ENCODE measurements at regions not wholly inside any gene's neighbourhood (a gene's known extent, or its start where the extent isn't known, plus 50 kb on each side); places are given as distances from the start of the nearest gene placed in this dataset.

DNA sequence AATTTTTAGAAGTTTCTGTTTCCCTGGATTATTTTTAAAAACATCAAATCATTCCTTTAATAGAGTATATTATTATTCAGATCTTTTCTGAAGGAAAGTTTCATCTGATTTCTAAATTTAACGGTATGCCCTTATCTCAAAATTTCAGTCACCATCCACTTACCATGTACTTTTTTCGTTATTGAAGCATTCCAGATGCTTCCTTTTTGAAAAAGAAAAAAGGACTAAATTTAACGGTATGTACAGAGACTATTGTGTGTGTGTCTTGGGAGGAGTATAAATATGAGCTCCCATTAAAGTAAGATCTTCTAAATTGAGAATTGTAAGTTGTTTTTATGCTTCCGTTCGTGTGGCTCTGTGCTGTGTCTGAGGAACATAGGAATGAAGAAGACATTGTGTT, 517.4 kb upstream of the GOLIM4 start:
- TF ChIP-seq YY1 (IDR thresholded peaks at IDR 0.05; ENCODE audit: extremely low read depth, insufficient replicate concordance, low read depth, low read length) (no peak), SP1 (IDR thresholded peaks at IDR 0.05; ENCODE audit: low read depth) (no peak), EZH2 (IDR thresholded peaks at IDR 0.05) (no peak), POLR2A (IDR thresholded peaks at IDR 0.05; ENCODE audit: borderline replicate concordance, extremely low read depth, insufficient read depth, insufficient read length) (no peak), EZH2phosphoT487 (IDR thresholded peaks at IDR 0.05; ENCODE audit: borderline replicate concordance) (no peak), ZNF274 (IDR thresholded peaks at IDR 0.05; ENCODE audit: low read depth, low read length) (no peak), JUND (IDR thresholded peaks at IDR 0.05) (no peak), TCF7L2 (IDR thresholded peaks at IDR 0.05; ENCODE audit: borderline replicate concordance, extremely low read depth, insufficient read depth, insufficient read length) (no peak)
- TF ChIP-seq, protein P1, sequence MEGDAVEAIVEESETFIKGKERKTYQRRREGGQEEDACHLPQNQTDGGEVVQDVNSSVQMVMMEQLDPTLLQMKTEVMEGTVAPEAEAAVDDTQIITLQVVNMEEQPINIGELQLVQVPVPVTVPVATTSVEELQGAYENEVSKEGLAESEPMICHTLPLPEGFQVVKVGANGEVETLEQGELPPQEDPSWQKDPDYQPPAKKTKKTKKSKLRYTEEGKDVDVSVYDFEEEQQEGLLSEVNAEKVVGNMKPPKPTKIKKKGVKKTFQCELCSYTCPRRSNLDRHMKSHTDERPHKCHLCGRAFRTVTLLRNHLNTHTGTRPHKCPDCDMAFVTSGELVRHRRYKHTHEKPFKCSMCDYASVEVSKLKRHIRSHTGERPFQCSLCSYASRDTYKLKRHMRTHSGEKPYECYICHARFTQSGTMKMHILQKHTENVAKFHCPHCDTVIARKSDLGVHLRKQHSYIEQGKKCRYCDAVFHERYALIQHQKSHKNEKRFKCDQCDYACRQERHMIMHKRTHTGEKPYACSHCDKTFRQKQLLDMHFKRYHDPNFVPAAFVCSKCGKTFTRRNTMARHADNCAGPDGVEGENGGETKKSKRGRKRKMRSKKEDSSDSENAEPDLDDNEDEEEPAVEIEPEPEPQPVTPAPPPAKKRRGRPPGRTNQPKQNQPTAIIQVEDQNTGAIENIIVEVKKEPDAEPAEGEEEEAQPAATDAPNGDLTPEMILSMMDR (IDR thresholded peaks at IDR 0.05 in 2 of 3, conservative IDR thresholded peaks at IDR 0.05 in 1 of 3; ENCODE audit: borderline replicate concordance in 1 of 3, insufficient read depth in 1 of 3, low read depth in 2 of 3, low read length in 2 of 3) = no peak
- TF ChIP-seq, protein P2, sequence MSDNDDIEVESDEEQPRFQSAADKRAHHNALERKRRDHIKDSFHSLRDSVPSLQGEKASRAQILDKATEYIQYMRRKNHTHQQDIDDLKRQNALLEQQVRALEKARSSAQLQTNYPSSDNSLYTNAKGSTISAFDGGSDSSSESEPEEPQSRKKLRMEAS (IDR thresholded peaks at IDR 0.05) = no peak
